Caki2 (cell line): ENCODE measurements at regions not wholly inside any gene's neighbourhood (a gene's known extent, or its start where the extent isn't known, plus 50 kb on each side); places are given as distances from the start of the nearest gene placed in this dataset.

Source experiments
- DNase-seq: peaks from one replicate; pipeline ENCODE4 v3.0.0-alpha.2; 2015; ENCODE audit warnings: low read depth
- in situ Hi-C: cut with HindIII; loops from 2 replicates; pipeline ENCODE4 v1.10.0; 2016; ENCODE audit warnings: low sequenced_read_pairs, low pct_unique_long_range_greater_than_20kb, mixed read lengths

DNA sequence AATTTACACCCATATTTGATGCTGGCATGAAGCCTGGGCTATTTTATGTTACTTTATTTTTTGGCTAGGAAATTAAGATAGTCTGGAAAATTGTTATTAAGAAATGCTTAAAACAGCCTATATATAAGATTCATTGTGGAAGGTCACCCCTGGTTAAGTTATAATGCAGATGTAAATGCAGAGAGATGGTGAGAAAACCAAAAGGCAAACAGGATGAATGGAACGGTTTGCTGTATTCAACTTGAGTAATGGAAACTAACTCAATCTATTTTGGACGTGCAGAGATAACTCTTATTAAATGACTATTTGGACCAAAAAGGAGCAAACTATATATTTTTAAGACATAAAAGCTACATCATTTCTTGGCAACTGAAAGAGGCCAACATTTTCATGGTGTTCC, 446.3 kb upstream of the FRG1 start:
- in situ Hi-C loops: no loop called here
- DNase-seq: no peak

DNA sequence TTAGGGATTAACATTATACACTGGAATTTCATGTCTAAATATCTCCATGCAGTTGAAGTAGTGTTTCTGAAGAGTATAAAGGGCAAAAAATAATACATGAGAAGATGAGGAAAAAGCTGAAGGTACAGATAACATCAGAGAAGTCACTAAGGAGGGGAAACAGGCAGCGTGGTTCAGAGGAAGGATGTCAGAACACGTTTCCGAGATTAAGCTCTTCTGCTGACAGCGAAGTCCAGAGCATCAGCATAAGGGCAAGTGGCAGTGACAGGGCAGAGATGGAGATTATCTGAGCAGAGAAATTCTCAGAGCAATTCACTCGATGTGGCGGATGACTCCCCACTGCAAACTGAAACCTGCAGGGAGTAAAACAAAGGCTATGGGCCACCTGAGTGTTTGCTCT, 443.2 kb upstream of the FRG1 start:
- in situ Hi-C loops: no loop called here
- no peak for DNase-seq

DNA sequence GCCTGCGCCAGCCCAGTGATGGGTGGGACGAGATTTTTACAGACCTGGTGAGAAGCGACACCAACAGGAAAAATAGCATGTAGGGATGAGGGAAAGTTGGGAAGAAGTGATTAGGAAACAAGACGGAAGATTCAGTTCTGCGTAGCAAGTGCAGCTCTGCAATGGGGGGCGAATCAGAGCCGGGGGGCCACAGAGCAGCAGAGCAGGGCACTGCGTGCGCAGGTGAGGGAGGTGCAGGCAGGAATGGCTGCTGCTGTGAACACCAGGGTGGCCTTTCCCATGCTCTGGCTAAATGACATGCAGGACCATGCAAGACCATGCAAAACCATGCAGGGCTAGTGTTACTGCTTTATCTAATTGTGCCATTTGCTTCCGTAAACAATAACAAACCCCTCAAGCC, 442.7 kb upstream of the FRG1 start:
- in situ Hi-C loops: no loop called here
- no peak for DNase-seq

DNA sequence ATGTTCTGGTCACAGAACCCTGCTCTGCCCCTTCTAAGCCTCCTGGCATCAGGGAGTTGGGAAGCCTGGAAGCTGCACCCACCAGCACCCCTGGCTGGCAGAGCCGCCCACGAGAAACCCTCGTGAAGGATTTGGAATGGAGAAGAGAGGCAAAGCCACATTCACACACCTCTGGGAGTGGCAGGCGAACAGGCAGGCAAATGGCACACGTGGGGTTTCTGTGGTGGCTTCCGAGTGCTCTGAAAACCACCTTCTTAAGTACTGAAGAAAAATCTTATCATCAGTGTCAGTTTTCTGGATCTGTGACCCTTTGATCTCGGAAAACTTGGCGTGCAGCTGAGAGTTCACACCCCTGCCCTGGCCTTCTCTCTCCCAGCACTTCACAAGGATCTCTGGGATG, 442.2 kb upstream of the FRG1 start:
- in situ Hi-C loops: no loop called here

DNA sequence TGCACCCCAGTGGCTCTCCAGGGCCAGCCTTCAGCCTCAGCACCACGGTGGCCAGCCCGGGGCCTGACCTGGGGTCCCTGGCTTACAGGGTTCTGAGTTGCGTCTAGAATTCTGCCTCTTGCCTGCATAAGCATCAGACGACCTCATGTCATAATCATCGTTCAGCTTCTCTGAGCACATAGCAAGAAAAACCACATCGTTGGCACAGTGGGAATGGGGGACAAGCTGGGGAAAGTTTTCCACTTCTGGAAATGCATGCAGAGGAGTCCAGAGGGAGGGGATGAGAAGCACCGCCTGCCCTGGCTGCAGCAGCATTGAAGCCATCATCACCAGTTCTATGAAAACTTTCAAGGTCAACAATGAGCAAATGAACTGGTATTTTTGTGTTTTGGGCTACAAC, 441.0 kb upstream of the FRG1 start:
- DNase-seq: no peak
- in situ Hi-C loops: no loop called here

More for the DNA sequence above, 442.2 kb upstream of the FRG1 start:
- DNase-seq: no peak

DNA sequence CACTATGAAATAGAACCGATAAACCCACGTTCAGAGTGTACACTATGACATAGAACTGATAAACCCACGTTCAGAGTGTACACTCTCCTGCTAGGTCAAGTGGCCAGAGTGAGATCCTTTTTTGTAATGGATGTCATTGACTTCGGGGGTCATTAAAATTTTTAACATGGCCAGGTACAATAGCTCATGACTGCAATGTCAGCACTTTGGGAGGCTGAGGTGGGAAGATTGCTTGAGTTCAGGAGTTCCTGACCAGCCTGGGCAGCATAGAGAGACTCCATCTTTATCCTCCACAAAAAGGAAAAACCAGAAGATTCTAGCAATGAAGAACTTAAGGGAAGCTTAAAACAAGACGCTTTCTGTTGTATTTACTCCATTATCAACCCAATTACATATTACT, 439.7 kb upstream of the FRG1 start:
- in situ Hi-C loops: no loop called here
- no peak for DNase-seq

DNA sequence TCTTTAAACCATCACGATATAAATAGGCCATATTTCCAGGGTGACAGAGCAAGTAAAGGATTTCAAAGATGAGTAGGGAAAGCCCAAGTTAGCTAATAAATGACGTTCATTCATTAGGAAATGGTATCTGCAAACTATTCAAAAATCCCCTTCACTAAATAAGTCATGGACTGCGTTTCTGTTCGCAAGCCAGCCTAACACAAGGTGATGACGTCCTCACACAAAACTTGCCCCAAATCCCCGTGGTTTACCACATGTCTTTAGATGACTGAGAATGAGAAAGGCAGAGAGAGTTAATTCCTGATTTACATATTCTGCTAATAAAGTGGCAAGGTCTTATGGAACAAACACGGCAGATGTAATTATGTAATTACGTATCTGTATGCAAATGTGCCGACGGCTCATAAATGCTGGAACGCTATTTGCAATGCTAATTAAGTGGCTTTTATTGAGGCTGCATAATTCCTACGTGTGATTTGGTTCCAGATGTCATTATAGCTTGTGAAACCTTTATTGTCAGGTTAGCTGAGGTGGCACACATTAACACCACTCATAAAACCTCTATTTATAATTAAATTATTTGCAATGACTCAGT, 437.7 kb upstream of the FRG1 start:
- DNase-seq: no peak
- in situ Hi-C loops: no loop called here

DNA sequence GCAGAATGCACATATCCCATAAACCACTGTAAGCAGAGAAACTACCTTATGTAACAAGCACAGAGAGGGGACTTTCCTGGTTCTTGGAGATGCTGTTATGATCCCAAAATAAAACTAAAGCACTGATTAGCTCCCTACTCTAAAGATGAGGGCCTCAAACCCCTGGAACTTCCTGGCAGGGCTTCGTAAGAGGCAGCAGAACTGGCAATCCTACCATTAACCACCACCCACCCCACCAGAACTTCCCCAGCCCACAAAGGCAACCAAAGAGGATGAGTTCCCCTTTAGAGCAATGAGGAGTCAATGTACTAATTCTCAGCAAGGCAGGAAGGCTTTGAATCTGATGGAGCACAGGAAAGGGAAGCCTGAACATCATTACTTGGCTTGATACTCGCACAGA, 436.5 kb upstream of the FRG1 start:
- in situ Hi-C loops: no loop called here
- no peak for DNase-seq

DNA sequence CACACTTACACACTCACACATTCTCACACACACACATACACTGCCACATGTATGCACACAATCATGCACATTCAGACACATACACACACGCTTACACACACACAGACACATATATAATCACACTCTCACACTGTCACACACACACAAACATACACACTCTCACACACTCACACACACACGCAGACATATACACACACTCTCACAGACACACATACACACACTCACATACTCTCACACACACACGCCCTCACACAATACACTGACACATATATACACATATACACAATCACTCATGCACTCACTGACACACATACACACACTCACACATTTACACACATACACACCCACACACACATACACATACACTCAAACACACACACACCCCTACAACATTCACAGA, 435.3 kb upstream of the FRG1 start:
- in situ Hi-C loops: no loop called here
- DNase-seq: no peak

DNA sequence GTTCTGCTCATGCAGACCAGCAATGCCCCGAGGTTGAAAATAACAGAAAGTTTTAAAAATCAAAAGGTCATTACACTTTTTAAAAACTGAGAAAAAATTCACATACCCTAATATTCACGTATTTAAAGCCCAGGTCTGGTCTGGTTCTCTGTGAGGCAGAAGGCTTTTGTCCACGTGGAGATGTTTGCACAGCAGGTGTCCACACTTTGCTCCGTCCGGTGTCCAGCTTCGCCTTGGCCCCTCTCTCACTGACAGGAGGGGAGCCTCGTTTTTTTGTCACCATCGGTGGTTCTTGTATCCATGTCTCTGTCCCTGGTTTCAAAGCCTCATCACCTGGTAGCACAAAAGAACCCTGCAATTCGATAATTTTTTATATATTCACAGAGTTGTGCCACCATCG, 434.6 kb upstream of the FRG1 start:
- in situ Hi-C loops: no loop called here
- DNase-seq: no peak

DNA sequence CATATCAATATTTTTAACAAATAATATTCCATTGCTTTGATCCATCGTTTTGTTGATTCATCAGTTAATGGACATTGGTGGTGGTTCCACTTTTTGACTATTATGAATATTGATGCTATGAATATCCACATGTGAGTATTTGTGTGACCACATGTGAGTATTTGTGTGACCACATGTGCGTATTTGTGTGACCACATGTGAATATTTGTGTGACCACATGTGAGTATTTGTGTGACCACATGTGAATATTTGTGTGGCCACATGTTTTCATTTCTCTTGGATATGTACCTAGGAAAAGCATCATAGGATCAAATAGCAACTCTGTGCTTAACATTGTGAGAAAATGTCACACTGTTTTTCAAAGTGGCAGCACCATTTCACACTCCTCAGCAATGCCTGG, 433.6 kb upstream of the FRG1 start:
- DNase-seq: no peak
- in situ Hi-C loops: no loop called here

DNA sequence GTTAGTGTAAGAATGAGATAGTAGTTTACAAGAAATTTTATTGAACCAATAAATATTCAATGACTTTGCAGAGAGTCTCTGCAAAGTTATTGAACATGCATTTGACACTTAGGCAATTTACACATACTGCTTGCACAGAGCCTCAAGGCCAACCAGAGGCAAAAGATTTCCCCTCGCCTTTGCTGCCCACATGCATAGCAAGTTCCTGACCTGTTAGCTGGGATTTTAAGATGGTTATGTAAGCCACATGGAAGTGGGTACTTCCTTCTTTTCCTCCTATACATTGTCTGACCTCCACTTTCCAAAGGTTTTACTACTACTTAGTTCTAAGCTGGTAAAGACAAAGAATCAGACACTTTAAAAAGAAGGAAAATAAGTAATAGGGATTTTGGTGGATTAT, 430.1 kb upstream of the FRG1 start:
- in situ Hi-C loops: no loop called here
- DNase-seq: no peak

DNA sequence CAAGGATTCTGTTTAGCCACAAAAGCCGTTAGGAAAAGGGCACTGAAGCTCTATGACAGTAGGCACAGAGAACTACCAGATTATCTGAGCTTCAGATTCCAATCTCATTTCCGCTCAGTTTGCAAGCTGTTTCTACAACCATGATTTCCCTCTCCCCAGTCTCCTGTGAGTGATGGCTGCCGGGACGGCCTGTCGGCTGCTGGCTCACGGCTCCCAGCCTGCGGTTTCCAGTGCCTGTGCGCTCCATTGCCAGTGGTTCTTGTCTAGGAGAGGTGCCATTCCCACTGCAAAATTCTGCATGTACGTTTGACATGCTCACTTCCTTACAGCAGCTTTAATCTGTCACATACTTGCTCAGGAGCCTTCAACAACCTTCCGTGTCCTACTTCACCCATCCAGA, 429.1 kb upstream of the FRG1 start:
- no peak for DNase-seq
- in situ Hi-C loops: no loop called here

DNA sequence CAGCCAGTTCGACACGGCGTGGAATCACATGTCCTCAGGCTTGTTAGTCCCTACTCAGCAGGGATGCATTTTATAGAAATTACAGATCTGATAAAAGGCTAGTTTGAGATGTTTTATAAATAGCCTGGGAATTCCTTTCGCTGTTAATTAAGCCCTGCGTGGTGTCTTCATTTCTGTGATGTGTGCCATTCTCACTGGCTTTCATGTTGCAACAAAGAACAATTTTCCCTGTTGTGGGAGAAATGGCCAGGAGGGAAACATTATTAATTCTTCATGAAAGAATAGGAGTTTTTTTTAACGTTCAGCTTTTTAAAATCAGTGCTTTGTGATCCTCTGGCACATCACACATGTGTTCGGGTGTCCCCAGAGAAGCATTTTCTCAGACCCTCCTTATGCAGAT, 427.3 kb upstream of the FRG1 start:
- in situ Hi-C loops: no loop called here

DNA sequence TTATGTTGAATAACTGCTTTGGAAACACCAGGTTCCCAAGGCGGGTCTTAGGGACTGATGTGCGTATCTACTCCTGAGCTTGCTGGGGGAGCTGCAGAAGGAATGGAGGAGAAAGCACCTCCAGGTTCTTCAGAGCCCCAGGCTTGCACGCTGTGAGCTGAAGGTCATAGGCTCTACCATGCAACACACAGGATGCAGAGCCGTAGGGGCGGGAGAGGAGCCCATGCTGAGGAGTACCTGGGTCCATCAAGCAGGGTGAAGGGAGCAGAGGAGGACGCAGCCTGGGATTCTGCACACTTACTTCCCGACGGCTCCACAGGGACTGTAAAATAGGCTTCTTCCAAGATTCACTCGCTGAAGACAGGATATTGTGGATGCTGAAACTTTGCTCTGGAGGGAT, 426.5 kb upstream of the FRG1 start:
- in situ Hi-C loops: no loop called here
- no peak for DNase-seq

More for the DNA sequence above, 427.3 kb upstream of the FRG1 start:
- DNase-seq: no peak

DNA sequence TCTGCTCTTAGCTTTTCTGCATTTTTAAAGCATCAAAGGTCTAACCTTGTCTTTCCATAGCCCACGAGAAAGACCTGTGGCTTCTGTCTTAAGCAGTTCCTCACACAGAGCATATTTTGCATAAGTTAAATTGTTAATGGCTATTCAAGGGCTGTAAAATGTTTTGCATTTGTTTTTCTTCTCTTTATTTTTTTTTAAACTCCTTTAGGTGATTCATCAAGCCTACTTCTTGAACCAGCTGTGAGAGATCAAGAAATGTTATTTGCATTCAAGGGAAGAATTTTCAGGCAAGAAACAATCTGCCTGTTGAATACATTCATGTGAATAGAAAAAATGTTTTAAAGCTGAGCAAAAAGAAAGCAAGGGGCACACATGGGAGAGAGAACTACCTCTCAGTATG, 423.8 kb upstream of the FRG1 start:
- in situ Hi-C loops: no loop called here
- no peak for DNase-seq

DNA sequence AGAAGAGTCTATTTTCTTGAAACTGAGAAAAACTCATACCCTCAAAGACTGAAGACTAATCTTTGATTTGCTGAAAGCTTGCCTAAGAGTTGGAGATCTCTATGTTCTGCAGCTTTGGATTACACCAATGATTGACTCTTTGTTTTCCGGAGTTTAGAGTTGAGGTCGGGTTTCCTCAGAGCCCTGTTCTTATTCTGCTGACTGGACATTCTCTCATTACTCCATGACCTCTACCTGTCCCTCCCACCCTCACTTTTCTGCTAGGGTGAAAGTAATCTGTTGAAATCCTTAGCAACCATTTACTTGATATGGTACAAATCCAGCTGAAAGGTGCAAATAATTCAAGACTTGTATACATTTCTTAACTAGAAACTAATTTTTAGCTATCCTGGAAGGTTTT, 421.5 kb upstream of the FRG1 start:
- in situ Hi-C loops: no loop called here
- no peak for DNase-seq

DNA sequence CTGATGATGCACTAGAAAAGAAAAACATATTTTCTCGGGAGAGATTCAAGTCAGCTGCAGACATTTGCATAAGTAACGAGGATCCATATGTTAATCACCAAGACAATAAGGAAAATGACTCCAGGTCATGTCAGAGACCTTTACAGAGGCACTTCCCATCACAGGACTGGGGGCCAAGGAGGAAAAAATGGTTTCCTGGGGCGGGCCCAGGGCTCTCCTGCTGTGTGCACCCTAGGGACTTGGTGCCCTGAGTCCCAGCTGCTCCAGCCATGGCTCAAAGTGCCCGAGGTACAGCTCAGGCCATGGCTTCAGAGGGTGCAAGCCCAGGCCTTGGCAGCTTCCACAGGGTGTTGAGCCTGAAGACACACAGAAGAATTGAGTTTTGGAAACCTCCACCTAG, 415.4 kb upstream of the FRG1 start:
- in situ Hi-C loops: no loop called here
- no peak for DNase-seq

DNA sequence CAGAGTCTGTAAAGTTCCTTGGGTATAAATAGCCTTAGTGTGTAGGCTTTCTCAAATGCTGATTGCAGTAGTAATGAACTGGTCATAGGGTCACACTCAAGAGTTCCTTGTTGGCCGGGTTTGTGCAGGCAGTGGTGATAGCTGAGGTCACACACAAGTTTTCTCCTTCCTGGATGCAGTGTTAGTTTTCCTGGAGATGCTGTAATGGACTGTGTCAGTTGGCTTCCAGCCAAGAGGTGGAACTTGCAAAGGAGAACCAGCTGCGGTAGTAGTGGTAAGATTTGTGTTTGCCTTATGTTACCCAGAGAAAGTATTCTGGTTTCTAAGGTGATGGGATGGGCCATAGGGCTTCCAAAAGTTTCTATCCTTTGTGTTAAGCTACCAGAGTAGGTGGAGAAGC, 409.8 kb upstream of the FRG1 start:
- in situ Hi-C loops: no loop called here

DNA sequence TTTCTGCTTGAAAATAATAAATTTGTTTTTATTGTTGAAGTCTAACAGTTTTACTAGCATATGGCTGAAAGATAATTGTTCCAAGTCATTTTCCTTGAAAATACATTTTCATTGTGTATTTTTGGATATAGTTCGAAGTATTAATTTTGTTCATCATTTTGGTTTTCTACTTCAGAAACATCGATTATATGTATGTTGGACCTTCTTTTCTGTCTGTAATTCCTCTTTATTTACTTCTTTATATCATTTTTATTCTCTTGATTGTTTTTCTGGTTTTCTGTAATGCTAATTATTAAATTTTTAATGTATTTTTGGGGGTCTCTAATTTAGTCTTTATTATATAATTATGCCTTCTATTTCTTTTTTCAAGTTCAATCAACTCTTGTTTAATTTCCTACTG, 407.1 kb upstream of the FRG1 start:
- no peak for DNase-seq
- in situ Hi-C loops: no loop called here

More for the DNA sequence above, 409.8 kb upstream of the FRG1 start:
- DNase-seq: no peak

DNA sequence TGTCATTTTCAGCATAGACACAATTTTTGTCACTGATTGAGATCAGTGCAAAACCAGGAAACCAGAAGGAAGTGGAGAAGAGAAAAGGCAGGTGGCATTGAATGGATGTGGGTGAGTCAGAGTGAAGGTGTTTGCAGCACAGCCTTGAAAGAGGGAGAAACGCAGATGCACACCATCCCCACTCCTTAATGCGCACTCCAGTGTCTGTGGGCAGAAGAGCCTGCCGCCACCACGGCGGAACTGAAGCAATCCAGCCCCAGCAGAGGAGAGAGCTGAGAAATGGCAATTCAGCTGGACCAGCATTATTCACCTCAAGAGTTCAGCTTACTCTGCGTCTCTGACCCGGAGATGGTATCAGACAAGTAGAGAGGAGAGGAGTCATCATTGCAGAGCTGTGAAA, 393.1 kb upstream of the FRG1 start:
- in situ Hi-C loops: no loop called here
- DNase-seq: no peak
